Neural cell (in vitro differentiated cells): ENCODE measurements at regions not wholly inside any gene's neighbourhood (a gene's known extent, or its start where the extent isn't known, plus 50 kb on each side); places are given as distances from the start of the nearest gene placed in this dataset.

Experiments used
- CTCF ChIP-seq: fragments of 450-650 bp; IDR thresholded peaks from 2 replicates; pipeline ENCODE4 v1.5.1; 2014; ENCODE audit warnings: antibody characterized with exemption, mild to moderate bottlenecking, moderate library complexity; ENCODE audit not compliant: poor library complexity, severe bottlenecking
- EP300 ChIP-seq: fragments of 450-650 bp; conservative IDR thresholded peaks from 2 replicates; pipeline ENCODE4 v1.6.1; 2014; ENCODE audit warnings: antibody characterized with exemption, mild to moderate bottlenecking, moderate library complexity; ENCODE audit not compliant: poor library complexity, severe bottlenecking
- EZH2 ChIP-seq: fragments of 200-600, 300-800 bp; shearing (Covaris generic), sonication (generic); IDR thresholded peaks from 2 replicates; pipeline ENCODE4 v1.6.1; 2014; ENCODE audit warnings: antibody characterized with exemption, low read length, borderline replicate concordance, mild to moderate bottlenecking; ENCODE audit not compliant: insufficient read depth, poor library complexity, severe bottlenecking
- MXI1 ChIP-seq: fragments of 450-650 bp; conservative IDR thresholded peaks from 2 replicates; pipeline ENCODE4 v1.6.1; 2014; ENCODE audit warnings: antibody characterized with exemption, mild to moderate bottlenecking; ENCODE audit not compliant: poor library complexity, severe bottlenecking
- POLR2AphosphoS5 ChIP-seq: IDR thresholded peaks from 2 replicates; pipeline ENCODE4 v1.6.1; 2012
- REST ChIP-seq: IDR thresholded peaks from 2 replicates; pipeline ENCODE4 v1.6.1; 2012; ENCODE audit warnings: borderline replicate concordance

- TF ChIP-seq REST = no peak
- no peak for TF ChIP-seq CTCF
- no peak for TF ChIP-seq EZH2
- TF ChIP-seq POLR2AphosphoS5 = no peak
- TF ChIP-seq EP300 = no peak
- no peak for TF ChIP-seq MXI1
Observed at GRCh38 chr10:83880252-83880791, 259.0 kb upstream of the GHITM start.
